ENCODE measurements at regions not wholly inside any gene's neighbourhood (a gene's known extent, or its start where the extent isn't known, plus 50 kb on each side); places are given as distances from the start of the nearest gene placed in this dataset.

GRCh38 chr3:66145408-66145733 lies 75.4 kb upstream of the SLC25A26 start:
- no peak for TF ChIP-seq CTCF (IDR thresholded peaks at IDR 0.05; ENCODE audit: partially characterized antibody, unreplicated experiment)
- no peaks in the 10 kb centered on the region for H3K36me3 Mint-ChIP-seq (ENCODE audit: unreplicated experiment)
- DNase-seq: no peak
- H3K27me3 Mint-ChIP-seq (ENCODE audit: unreplicated experiment): no peaks in the 10 kb centered on the region
- no peak overlapping the region for H3K4me3 Mint-ChIP-seq (ENCODE audit: unreplicated experiment)
- H3K27ac Mint-ChIP-seq (ENCODE audit: unreplicated experiment): no peak overlapping the region
- H3K4me1 Mint-ChIP-seq (ENCODE audit: low read depth, unreplicated experiment): peaks cover 8% of the 10 kb centered on the region
- H3K9me3 Mint-ChIP-seq (ENCODE audit: unreplicated experiment): no peaks in the 10 kb centered on the region

GRCh38 chr3:66144568-66145407 lies 76.0 kb upstream of the SLC25A26 start:
- TF ChIP-seq CTCF (IDR thresholded peaks at IDR 0.05; ENCODE audit: partially characterized antibody, unreplicated experiment): no peak
- peaks cover 8% of the 10 kb centered on the region for H3K4me1 Mint-ChIP-seq (ENCODE audit: low read depth, unreplicated experiment)
- H3K27me3 Mint-ChIP-seq (ENCODE audit: unreplicated experiment): no peaks in the 10 kb centered on the region
- H3K36me3 Mint-ChIP-seq (ENCODE audit: unreplicated experiment): no peaks in the 10 kb centered on the region
- no peak overlapping the region for H3K4me3 Mint-ChIP-seq (ENCODE audit: unreplicated experiment)
- no peak for DNase-seq
- H3K9me3 Mint-ChIP-seq (ENCODE audit: unreplicated experiment): no peaks in the 10 kb centered on the region
- no peak overlapping the region for H3K27ac Mint-ChIP-seq (ENCODE audit: unreplicated experiment)

GRCh38 chr3:66142079-66142478 lies 78.7 kb upstream of the SLC25A26 start:
- Mint-ChIP-seq H3K4me3 (ENCODE audit: unreplicated experiment) (no peak overlapping the region), H3K27ac (ENCODE audit: unreplicated experiment) (no peak overlapping the region), H3K4me1 (ENCODE audit: low read depth, unreplicated experiment) (peaks cover 8% of the 10 kb centered on the region), H3K36me3 (ENCODE audit: unreplicated experiment) (no peaks in the 10 kb centered on the region), H3K27me3 (ENCODE audit: unreplicated experiment) (no peaks in the 10 kb centered on the region), H3K9me3 (ENCODE audit: unreplicated experiment) (no peaks in the 10 kb centered on the region)
- no peak for TF ChIP-seq CTCF (IDR thresholded peaks at IDR 0.05; ENCODE audit: partially characterized antibody, unreplicated experiment)
- no peak for DNase-seq

- H3K4me1 Mint-ChIP-seq (ENCODE audit: low read depth, unreplicated experiment): peaks cover 8% of the 10 kb centered on the region
- H3K9me3 Mint-ChIP-seq (ENCODE audit: unreplicated experiment): no peaks in the 10 kb centered on the region
- no peak overlapping the region for H3K27ac Mint-ChIP-seq (ENCODE audit: unreplicated experiment)
- no peaks in the 10 kb centered on the region for H3K36me3 Mint-ChIP-seq (ENCODE audit: unreplicated experiment)
- H3K4me3 Mint-ChIP-seq (ENCODE audit: unreplicated experiment): no peak overlapping the region
- no peaks in the 10 kb centered on the region for H3K27me3 Mint-ChIP-seq (ENCODE audit: unreplicated experiment)
- no peak for TF ChIP-seq CTCF (IDR thresholded peaks at IDR 0.05; ENCODE audit: partially characterized antibody, unreplicated experiment)
- DNase-seq: no peak
Observed at GRCh38 chr3:66140743-66141372, 79.9 kb upstream of the SLC25A26 start.

- Mint-ChIP-seq H3K27me3 (ENCODE audit: unreplicated experiment) (no peaks in the 10 kb centered on the region), H3K4me1 (ENCODE audit: low read depth, unreplicated experiment) (peaks cover 7% of the 10 kb centered on the region), H3K4me3 (ENCODE audit: unreplicated experiment) (no peak overlapping the region), H3K27ac (ENCODE audit: unreplicated experiment) (no peak overlapping the region), H3K9me3 (ENCODE audit: unreplicated experiment) (no peaks in the 10 kb centered on the region), H3K36me3 (ENCODE audit: unreplicated experiment) (no peaks in the 10 kb centered on the region)
- TF ChIP-seq CTCF (IDR thresholded peaks at IDR 0.05; ENCODE audit: partially characterized antibody, unreplicated experiment): no peak
- no peak for DNase-seq
Observed at GRCh38 chr3:66140106-66140505, 80.7 kb upstream of the SLC25A26 start.
